GM12873 (cell line): ENCODE measurements at regions not wholly inside any gene's neighbourhood (a gene's known extent, or its start where the extent isn't known, plus 50 kb on each side); places are given as distances from the start of the nearest gene placed in this dataset.

Experiments used
- TF ChIP-seq, protein P1 (sequence below): IDR thresholded peaks from 2 replicates; pipeline ENCODE4 v1.5.1; 2012; ENCODE audit warnings: low read depth, mild to moderate bottlenecking, moderate library complexity, low read length, control low read depth; ENCODE audit not compliant: insufficient read depth; ENCODE audit errors: missing control alignments

DNA sequence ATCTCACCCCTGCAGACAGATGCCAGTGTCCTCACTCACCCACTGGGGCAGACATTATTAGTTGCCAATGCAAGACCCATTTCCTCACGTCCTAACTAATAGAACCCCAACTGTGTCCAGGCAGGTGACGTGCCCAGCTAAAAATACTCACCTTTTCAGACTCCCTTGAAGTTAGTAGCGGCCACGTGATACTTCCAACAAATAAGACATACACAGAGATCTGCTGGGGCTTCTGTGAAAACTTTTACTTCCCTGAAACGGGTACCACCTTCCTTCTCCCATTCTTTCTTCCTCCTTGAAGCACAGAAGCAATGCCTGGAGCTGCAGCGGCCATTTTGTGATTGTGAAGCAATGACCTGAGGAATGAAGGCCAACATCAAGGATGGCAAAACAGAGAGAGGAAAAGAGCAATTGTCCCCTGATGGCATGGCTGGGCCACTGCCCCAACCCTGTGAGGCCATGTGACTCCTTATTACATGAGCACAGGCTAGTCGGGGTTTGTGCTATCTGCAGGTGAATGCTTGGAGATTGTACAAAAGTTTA is 74.4 kb upstream of the TMPRSS2 start:
- TF ChIP-seq, protein P1, sequence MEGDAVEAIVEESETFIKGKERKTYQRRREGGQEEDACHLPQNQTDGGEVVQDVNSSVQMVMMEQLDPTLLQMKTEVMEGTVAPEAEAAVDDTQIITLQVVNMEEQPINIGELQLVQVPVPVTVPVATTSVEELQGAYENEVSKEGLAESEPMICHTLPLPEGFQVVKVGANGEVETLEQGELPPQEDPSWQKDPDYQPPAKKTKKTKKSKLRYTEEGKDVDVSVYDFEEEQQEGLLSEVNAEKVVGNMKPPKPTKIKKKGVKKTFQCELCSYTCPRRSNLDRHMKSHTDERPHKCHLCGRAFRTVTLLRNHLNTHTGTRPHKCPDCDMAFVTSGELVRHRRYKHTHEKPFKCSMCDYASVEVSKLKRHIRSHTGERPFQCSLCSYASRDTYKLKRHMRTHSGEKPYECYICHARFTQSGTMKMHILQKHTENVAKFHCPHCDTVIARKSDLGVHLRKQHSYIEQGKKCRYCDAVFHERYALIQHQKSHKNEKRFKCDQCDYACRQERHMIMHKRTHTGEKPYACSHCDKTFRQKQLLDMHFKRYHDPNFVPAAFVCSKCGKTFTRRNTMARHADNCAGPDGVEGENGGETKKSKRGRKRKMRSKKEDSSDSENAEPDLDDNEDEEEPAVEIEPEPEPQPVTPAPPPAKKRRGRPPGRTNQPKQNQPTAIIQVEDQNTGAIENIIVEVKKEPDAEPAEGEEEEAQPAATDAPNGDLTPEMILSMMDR, result no peak

- TF ChIP-seq, protein P1, result no peak
Observed at GRCh38 chr21:41581592-41582228, 73.8 kb upstream of the TMPRSS2 start.

GRCh38 chr21:41580758-41581554 is 73.0 kb upstream of the TMPRSS2 start:
- TF ChIP-seq, protein P1, result no peak

GRCh38 chr21:41579692-41580091 is 71.7 kb upstream of the TMPRSS2 start:
- TF ChIP-seq, protein P1, result no peak

DNA sequence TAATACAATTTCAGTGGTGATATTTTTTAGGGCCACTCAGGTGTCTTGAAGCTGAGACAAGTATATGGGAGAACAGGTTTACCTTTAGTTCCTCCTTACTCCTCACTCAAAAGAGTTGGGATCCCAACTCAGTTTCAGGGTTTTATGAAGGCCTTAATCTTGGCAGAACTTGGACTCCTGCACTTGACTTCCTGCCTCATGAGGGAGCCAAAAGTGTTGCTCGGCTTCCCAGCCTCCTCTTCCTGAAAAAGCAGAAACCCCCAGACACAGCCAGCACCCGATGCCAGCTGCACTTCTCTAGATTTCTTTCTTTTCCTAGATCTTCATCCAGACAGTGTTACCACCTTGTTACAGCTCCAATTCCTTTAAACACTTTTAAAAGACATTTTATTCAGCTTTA is 70.8 kb upstream of the TMPRSS2 start:
- TF ChIP-seq, protein P1, result no peak

- TF ChIP-seq, protein P1, result no peak
Observed at GRCh38 chr21:41578083-41578482, 70.1 kb upstream of the TMPRSS2 start.

DNA sequence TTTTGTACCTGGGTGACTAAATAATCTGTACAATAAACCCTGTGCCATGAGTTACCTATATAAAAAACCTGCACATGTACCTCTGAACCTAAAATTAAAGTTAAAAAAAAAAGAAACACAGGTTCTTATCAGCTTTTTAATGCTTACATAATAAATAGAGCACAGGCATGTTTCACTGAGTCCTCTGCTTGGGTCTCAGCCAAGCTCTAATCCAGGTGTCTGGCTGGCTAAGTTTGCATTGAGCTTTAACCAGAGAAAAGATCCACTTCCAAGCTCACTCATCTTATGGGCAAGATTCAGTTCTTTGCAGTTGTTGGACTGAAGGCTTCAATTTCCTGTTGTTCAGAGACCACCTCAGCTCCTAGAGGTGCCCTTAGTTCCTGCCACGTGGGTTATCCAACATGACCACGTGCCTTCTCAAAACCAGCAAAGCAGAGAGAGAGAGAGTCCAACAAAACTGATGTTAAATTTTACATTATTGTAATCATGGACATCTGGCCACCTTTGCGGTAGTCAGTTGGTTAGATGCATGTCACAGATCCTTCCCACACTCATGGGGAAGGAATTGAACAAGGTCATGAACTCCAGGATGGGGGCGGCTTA is 68.2 kb upstream of the TMPRSS2 start:
- TF ChIP-seq, protein P1, result no peak
